B cell (primary cell): ENCODE measurements at regions not wholly inside any gene's neighbourhood (a gene's known extent, or its start where the extent isn't known, plus 50 kb on each side); places are given as distances from the start of the nearest gene placed in this dataset.

ENCODE experiments used
- EZH2 ChIP-seq: IDR thresholded peaks from 2 replicates; pipeline ENCODE4 v1.6.1; 2012; ENCODE audit warnings: borderline replicate concordance, low read depth, mild to moderate bottlenecking, moderate library complexity, low read length; ENCODE audit not compliant: insufficient read depth, poor library complexity, severe bottlenecking
- TF ChIP-seq, protein P1 (sequence below): fragments of 200-600 bp; IDR thresholded peaks from one replicate; pipeline ENCODE4 v1.8.0; 2022; ENCODE audit warnings: antibody characterized with exemption, mild to moderate bottlenecking

DNA sequence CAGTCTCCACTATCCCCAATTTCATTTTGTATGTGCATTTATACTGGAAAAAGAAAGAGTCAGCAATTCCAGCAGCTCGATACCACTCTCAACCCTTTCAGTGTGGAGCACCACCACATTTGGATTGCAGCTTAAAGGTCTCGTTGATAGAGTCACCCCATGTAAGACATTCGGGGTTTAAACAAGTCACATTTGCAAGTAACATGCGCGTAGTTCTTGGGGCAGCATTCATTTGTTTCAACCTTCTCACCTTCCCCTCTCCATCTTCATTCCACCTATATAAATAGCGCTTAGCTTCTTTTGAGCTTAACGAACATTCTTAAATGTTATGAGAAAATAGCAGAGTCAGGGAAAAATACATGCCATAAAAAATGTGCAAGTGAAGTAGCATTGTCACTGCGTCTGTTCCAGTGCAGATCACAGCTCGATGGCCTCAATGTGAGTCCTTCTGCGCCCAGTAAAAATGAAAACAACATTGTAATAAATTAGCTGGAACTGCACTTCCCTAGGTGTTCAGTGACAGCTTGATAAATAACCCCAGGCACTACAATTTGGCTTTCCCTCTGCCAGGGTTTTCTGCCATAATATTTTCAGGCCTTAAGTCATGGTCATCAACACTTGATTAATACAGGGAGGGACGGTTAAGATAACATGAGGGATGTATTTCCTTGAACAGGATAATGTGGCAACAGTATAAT, 737.8 kb upstream of the NRSN1 start:
- TF ChIP-seq, protein P1, sequence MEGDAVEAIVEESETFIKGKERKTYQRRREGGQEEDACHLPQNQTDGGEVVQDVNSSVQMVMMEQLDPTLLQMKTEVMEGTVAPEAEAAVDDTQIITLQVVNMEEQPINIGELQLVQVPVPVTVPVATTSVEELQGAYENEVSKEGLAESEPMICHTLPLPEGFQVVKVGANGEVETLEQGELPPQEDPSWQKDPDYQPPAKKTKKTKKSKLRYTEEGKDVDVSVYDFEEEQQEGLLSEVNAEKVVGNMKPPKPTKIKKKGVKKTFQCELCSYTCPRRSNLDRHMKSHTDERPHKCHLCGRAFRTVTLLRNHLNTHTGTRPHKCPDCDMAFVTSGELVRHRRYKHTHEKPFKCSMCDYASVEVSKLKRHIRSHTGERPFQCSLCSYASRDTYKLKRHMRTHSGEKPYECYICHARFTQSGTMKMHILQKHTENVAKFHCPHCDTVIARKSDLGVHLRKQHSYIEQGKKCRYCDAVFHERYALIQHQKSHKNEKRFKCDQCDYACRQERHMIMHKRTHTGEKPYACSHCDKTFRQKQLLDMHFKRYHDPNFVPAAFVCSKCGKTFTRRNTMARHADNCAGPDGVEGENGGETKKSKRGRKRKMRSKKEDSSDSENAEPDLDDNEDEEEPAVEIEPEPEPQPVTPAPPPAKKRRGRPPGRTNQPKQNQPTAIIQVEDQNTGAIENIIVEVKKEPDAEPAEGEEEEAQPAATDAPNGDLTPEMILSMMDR = no peak
- TF ChIP-seq EZH2 = no peak
